ENCODE measurements at regions not wholly inside any gene's neighbourhood (a gene's known extent, or its start where the extent isn't known, plus 50 kb on each side); places are given as distances from the start of the nearest gene placed in this dataset.
"Not testable (repeated sequence)": the region's sequence is repeated elsewhere in the genome, so short reads cannot be mapped to it uniquely, and the experiment has no call there.

GRCh38 chr6:170090561-170090960, 200.3 kb downstream of the DLL1 start:
- no peaks in the 10 kb centered on the region for H3K9me3 ChIP-seq (ENCODE audit: low read depth)
- H3K9me2 ChIP-seq (ENCODE audit: insufficient read depth), result no peaks in the 10 kb centered on the region
- no peak overlapping the region for H3K4me2 ChIP-seq (ENCODE audit: unreplicated experiment)
- H3K79me2 ChIP-seq (ENCODE audit: insufficient read depth), result no peaks in the 10 kb centered on the region
- H3K4me3 ChIP-seq, result no peak overlapping the region
- TF ChIP-seq EZH2phosphoT487 (IDR thresholded peaks at IDR 0.05; ENCODE audit: insufficient read depth, low read depth) (no peak), EZH2 (IDR thresholded peaks at IDR 0.05; ENCODE audit: insufficient read depth, poor library complexity, severe bottlenecking) (no peak)
- H3K27ac ChIP-seq, result no peak overlapping the region
- no peaks in the 10 kb centered on the region for H4K20me1 ChIP-seq (ENCODE audit: insufficient read depth)
- no peak overlapping the region for H2AFZ ChIP-seq
- H3K9ac ChIP-seq, result no peak overlapping the region
- DNase-seq, result no peak
- H3K36me3 ChIP-seq (ENCODE audit: low read depth), result no peaks in the 10 kb centered on the region
- no peaks in the 10 kb centered on the region for H3K27me3 ChIP-seq (replicated peaks; ENCODE audit: insufficient read depth)
- WGBS, 2 experiments (ENCODE audit: low coverage in 1 of 2, low lambda C conversion rate in 2 of 2, missing lambda C conversion rate in 2 of 2), result 82 to 83% methylated on average over 12 of the region's 12 CpGs
- in situ Hi-C loops (cut with MboI), result no loop called here
- H3K4me1 ChIP-seq (ENCODE audit: insufficient read depth), result no peaks in the 10 kb centered on the region
- no peaks in the 10 kb centered on the region for H3F3A ChIP-seq (ENCODE audit: insufficient read depth)

GRCh38 chr6:170089963-170090362, 200.9 kb downstream of the DLL1 start:
- no peak overlapping the region for H3K27ac ChIP-seq
- WGBS, 2 experiments (ENCODE audit: low coverage in 1 of 2, low lambda C conversion rate in 2 of 2, missing lambda C conversion rate in 2 of 2), result 64 to 65% methylated on average over 11 of the region's 11 CpGs
- H3F3A ChIP-seq (ENCODE audit: insufficient read depth), result no peaks in the 10 kb centered on the region
- no peak for DNase-seq
- no peak overlapping the region for H2AFZ ChIP-seq
- TF ChIP-seq EZH2phosphoT487 (IDR thresholded peaks at IDR 0.05; ENCODE audit: insufficient read depth, low read depth), result no peak
- TF ChIP-seq EZH2 (IDR thresholded peaks at IDR 0.05; ENCODE audit: insufficient read depth, poor library complexity, severe bottlenecking), result no peak
- no peaks in the 10 kb centered on the region for H3K79me2 ChIP-seq (ENCODE audit: insufficient read depth)
- H3K9me3 ChIP-seq (ENCODE audit: low read depth), result no peaks in the 10 kb centered on the region
- in situ Hi-C loops (cut with MboI), result no loop called here
- no peaks in the 10 kb centered on the region for H4K20me1 ChIP-seq (ENCODE audit: insufficient read depth)
- H3K4me3 ChIP-seq, result no peak overlapping the region
- H3K9ac ChIP-seq, result no peak overlapping the region
- H3K36me3 ChIP-seq (ENCODE audit: low read depth), result no peaks in the 10 kb centered on the region
- no peak overlapping the region for H3K4me2 ChIP-seq (ENCODE audit: unreplicated experiment)
- H3K9me2 ChIP-seq (ENCODE audit: insufficient read depth), result no peaks in the 10 kb centered on the region
- no peaks in the 10 kb centered on the region for H3K27me3 ChIP-seq (replicated peaks; ENCODE audit: insufficient read depth)
- no peaks in the 10 kb centered on the region for H3K4me1 ChIP-seq (ENCODE audit: insufficient read depth)

GRCh38 chr6:170088582-170088955, 202.3 kb downstream of the DLL1 start:
- no peaks in the 10 kb centered on the region for H3K9me2 ChIP-seq (ENCODE audit: insufficient read depth)
- no peaks in the 10 kb centered on the region for H3F3A ChIP-seq (ENCODE audit: insufficient read depth)
- in situ Hi-C loops (cut with MboI), result no loop called here
- H4K20me1 ChIP-seq (ENCODE audit: insufficient read depth), result no peaks in the 10 kb centered on the region
- no peaks in the 10 kb centered on the region for H3K27me3 ChIP-seq (replicated peaks; ENCODE audit: insufficient read depth)
- no peak overlapping the region for H3K4me2 ChIP-seq (ENCODE audit: unreplicated experiment)
- H3K79me2 ChIP-seq (ENCODE audit: insufficient read depth), result no peaks in the 10 kb centered on the region
- TF ChIP-seq EZH2phosphoT487 (IDR thresholded peaks at IDR 0.05; ENCODE audit: insufficient read depth, low read depth), result no peak
- no peak for TF ChIP-seq EZH2 (IDR thresholded peaks at IDR 0.05; ENCODE audit: insufficient read depth, poor library complexity, severe bottlenecking)
- no peak overlapping the region for H3K27ac ChIP-seq
- no peak for DNase-seq
- H3K9ac ChIP-seq, result no peak overlapping the region
- H2AFZ ChIP-seq, result no peak overlapping the region
- H3K4me3 ChIP-seq, result no peak overlapping the region
- H3K9me3 ChIP-seq (ENCODE audit: low read depth), result no peaks in the 10 kb centered on the region
- no peaks in the 10 kb centered on the region for H3K4me1 ChIP-seq (ENCODE audit: insufficient read depth)
- 69 to 75% methylated on average over 18 to 20 of the region's 20 CpGs for WGBS, 2 experiments (ENCODE audit: low coverage in 1 of 2, low lambda C conversion rate in 2 of 2, missing lambda C conversion rate in 2 of 2)
- no peaks in the 10 kb centered on the region for H3K36me3 ChIP-seq (ENCODE audit: low read depth)

- Histone ChIP-seq H3K36me3 (ENCODE audit: low read depth) (no peaks in the 10 kb centered on the region), H3K4me3 (no peak overlapping the region), H3K79me2 (ENCODE audit: insufficient read depth) (no peaks in the 10 kb centered on the region), H3K27me3 (replicated peaks; ENCODE audit: insufficient read depth) (no peaks in the 10 kb centered on the region), H3K9ac (no peak overlapping the region), H3F3A (ENCODE audit: insufficient read depth) (no peaks in the 10 kb centered on the region), H4K20me1 (ENCODE audit: insufficient read depth) (no peaks in the 10 kb centered on the region), H3K4me1 (ENCODE audit: insufficient read depth) (no peaks in the 10 kb centered on the region), H3K9me2 (ENCODE audit: insufficient read depth) (no peaks in the 10 kb centered on the region), H3K4me2 (ENCODE audit: unreplicated experiment) (no peak overlapping the region), H3K27ac (no peak overlapping the region), H2AFZ (no peak overlapping the region), H3K9me3 (ENCODE audit: low read depth) (no peaks in the 10 kb centered on the region)
- 83 to 87% methylated on average over 9 to 36 of the region's 36 CpGs for WGBS, 2 experiments (ENCODE audit: low coverage in 1 of 2, low lambda C conversion rate in 2 of 2, missing lambda C conversion rate in 2 of 2)
- DNase-seq, result no peak
- TF ChIP-seq EZH2 (IDR thresholded peaks at IDR 0.05; ENCODE audit: insufficient read depth, poor library complexity, severe bottlenecking), result no peak
- in situ Hi-C loops (cut with MboI), result no loop called here
Measured at GRCh38 chr6:170087941-170088581, 202.8 kb downstream of the DLL1 start.

GRCh38 chr6:170087421-170087780, 203.5 kb downstream of the DLL1 start:
- H3K4me2 ChIP-seq (ENCODE audit: unreplicated experiment); H3K9me3 ChIP-seq (ENCODE audit: low read depth); H3K9ac ChIP-seq; H3K79me2 ChIP-seq (ENCODE audit: insufficient read depth); H3K27me3 ChIP-seq (replicated peaks; ENCODE audit: insufficient read depth); H3K27ac ChIP-seq; in situ Hi-C loops (cut with MboI); H3K4me3 ChIP-seq; H3F3A ChIP-seq (ENCODE audit: insufficient read depth); H3K9me2 ChIP-seq (ENCODE audit: insufficient read depth); H3K4me1 ChIP-seq (ENCODE audit: insufficient read depth); H2AFZ ChIP-seq; H4K20me1 ChIP-seq (ENCODE audit: insufficient read depth); DNase-seq; H3K36me3 ChIP-seq (ENCODE audit: low read depth): not testable (repeated sequence)
- WGBS, 2 experiments (ENCODE audit: low coverage in 1 of 2, low lambda C conversion rate in 2 of 2, missing lambda C conversion rate in 2 of 2), result 87% methylated on average over 21 of the region's 25 CpGs; no CpG with 5 or more reads in 1 of the 2 experiments
